Transverse colon (tissue), 4 donors: ENCODE measurements at regions not wholly inside any gene's neighbourhood (a gene's known extent, or its start where the extent isn't known, plus 50 kb on each side); places are given as distances from the start of the nearest gene placed in this dataset.

ENCODE experiments used
- DNase-seq: peaks from one replicate; pipeline ENCODE4 v3.0.0-alpha.2; 2019
- H3K27ac ChIP-seq, 4 donors: fragments of 200-600 bp; sonication (generic); 2 replicates each; pipeline ENCODE4 v1.5.1; 2016 to 2018; ENCODE audit warnings: inconsistent platforms in 4 of 4
- H3K27me3 ChIP-seq: fragments of 200-600 bp; sonication (generic); 2 replicates; pipeline ENCODE4 v1.5.1; 2017; ENCODE audit warnings: inconsistent platforms
- H3K36me3 ChIP-seq, 4 donors: fragments of 200-600 bp; sonication (generic); 2 replicates each; pipeline ENCODE4 v1.5.1; 2017 to 2019; ENCODE audit warnings: inconsistent platforms in 4 of 4
- H3K4me1 ChIP-seq, 4 donors: fragments of 200-600 bp; sonication (generic); 2 replicates each; pipeline ENCODE4 v1.5.1; 2017 to 2020; ENCODE audit warnings: inconsistent platforms in 4 of 4
- H3K4me3 ChIP-seq, 4 donors: fragments of 200-600 bp; sonication (generic); 1 replicate in 1 of 4; 2 replicates in 3 of 4; pipeline versions ENCODE4 v1.5.1 to v1.6.1; 2017 to 2019; ENCODE audit warnings: inconsistent platforms in 4 of 4
- H3K9me3 ChIP-seq, 2 donors: fragments of 200-600 bp; sonication (generic); 2 replicates each; pipeline ENCODE4 v1.5.1; 2017 to 2019; ENCODE audit warnings: inconsistent platforms in 2 of 2
- EP300 ChIP-seq: sonication (generic); formaldehyde crosslinking; IDR thresholded peaks from one replicate; pipeline ENCODE4 v1.6.1; 2017; ENCODE audit warnings: antibody characterized with exemption, low read depth
- POLR2A ChIP-seq: fragments of 450-650 bp; IDR thresholded peaks from one replicate; pipeline ENCODE4 v1.6.1; 2016; ENCODE audit warnings: antibody characterized with exemption, mild to moderate bottlenecking, moderate library complexity
- POLR2AphosphoS5 ChIP-seq, 3 donors: sonication (generic); formaldehyde crosslinking; IDR thresholded peaks; one replicate each; pipeline ENCODE4 v1.6.1; 2016; ENCODE audit warnings: antibody characterized with exemption in 3 of 3
- WGBS, 2 donors: methylation state at CpG; one replicate each; pipeline ENCODE4 v1.1.5; 2018; ENCODE audit warnings: low coverage in 1 of 2; 5-methylcytosine and 5-hydroxymethylcytosine counted together
- in situ Hi-C, 4 donors: fragments of 200-750 bp; cut with MboI; loops; one replicate each; pipeline versions ENCODE4 v1.15.0 to v1.15.1; 2017; ENCODE audit warnings: low sequenced_read_pairs in 3 of 4, low pct_ligation_motif_present in 1 of 4, low pct_unique_long_range_greater_than_20kb in 1 of 4
- intact Hi-C: fragments of 100-400 bp; cut with DNase I; formaldehyde crosslinking; loops from one replicate; pipeline ENCODE4 v1.15.1; 2023; ENCODE audit warnings: low total_unique reads
- TF ChIP-seq, protein P1 (sequence below), 5 experiments: fragments of 200-600 bp in 3 of 5; fragments of 450-650 bp in 2 of 5; sonication (generic) in 3 of 5; IDR thresholded peaks; 1 replicate in 2 of 5; 2 replicates in 3 of 5; pipeline ENCODE4 v1.5.1; 2016 to 2017; ENCODE audit warnings: antibody characterized with exemption in 5 of 5, inconsistent platforms in 3 of 5, mild to moderate bottlenecking in 2 of 5, moderate library complexity in 1 of 5

DNA sequence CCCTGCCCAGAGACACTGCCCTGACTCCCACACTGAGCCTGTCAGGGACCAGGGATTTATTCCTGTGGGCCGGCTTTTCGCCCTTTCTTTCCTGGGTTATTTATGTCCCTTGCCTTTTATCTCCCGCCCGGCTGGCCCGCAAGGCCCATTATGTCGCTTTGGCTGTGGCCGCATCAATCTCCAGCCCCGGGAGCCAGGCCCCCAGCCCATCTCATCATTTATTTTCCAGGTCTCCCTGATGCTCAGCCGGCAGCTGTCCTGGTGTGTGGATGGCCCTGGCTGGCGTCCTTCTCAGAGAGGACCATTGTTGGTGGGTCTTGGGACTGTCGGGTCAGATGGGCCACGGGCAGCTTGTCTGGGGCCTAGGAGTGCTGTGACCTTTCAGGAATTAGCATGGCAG is 82.3 kb downstream of the FAM241B start:
- Histone ChIP-seq H3K36me3 (no peaks in the 10 kb centered on the region), H3K4me3 (no peak overlapping the region), H3K27ac (no peak overlapping the region), H3K9me3 (no peaks in the 10 kb centered on the region), H3K27me3 (no peaks in the 10 kb centered on the region), H3K4me1 (no peaks in the 10 kb centered on the region)
- intact Hi-C loops = no loop called here
- 79 to 90% methylated on average over 2 to 12 of the region's 12 CpGs for WGBS, 2 donors
- TF ChIP-seq POLR2A (no peak), POLR2AphosphoS5 (IDR thresholded peaks at IDR 0.05) (no peak), EP300 (no peak)
- TF ChIP-seq, protein P1, sequence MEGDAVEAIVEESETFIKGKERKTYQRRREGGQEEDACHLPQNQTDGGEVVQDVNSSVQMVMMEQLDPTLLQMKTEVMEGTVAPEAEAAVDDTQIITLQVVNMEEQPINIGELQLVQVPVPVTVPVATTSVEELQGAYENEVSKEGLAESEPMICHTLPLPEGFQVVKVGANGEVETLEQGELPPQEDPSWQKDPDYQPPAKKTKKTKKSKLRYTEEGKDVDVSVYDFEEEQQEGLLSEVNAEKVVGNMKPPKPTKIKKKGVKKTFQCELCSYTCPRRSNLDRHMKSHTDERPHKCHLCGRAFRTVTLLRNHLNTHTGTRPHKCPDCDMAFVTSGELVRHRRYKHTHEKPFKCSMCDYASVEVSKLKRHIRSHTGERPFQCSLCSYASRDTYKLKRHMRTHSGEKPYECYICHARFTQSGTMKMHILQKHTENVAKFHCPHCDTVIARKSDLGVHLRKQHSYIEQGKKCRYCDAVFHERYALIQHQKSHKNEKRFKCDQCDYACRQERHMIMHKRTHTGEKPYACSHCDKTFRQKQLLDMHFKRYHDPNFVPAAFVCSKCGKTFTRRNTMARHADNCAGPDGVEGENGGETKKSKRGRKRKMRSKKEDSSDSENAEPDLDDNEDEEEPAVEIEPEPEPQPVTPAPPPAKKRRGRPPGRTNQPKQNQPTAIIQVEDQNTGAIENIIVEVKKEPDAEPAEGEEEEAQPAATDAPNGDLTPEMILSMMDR (IDR thresholded peaks at IDR 0.05) = no peak
- DNase-seq = no peak
- in situ Hi-C loops = loop anchor here in 1 of 4 donors (10.0 kb wide), 1 partner anchor 58 kb away; no protein-coding TSS in a partner anchor

DNA sequence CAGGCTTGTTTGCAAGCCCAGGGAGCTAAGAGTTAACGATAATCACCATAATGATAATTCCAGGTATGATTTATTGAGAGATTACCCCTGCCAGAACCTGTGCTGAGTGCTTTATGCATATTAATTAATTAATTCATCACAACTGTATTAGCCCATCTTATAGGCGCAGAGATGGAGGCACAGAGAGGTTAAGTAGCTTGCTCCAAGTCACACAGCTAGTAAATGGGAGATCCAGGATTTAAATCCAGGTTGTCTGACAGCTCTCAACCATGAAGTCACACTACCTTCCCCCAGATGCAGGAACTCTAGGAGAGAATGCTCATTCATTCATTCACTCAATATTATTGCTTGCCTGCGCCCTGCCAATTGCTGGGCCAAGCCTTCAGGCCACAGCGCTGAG is 84.5 kb downstream of the FAM241B start:
- no peaks in the 10 kb centered on the region for H3K36me3 ChIP-seq
- no peak overlapping the region for H3K4me3 ChIP-seq
- intact Hi-C loops = no loop called here
- H3K9me3 ChIP-seq = no peaks in the 10 kb centered on the region
- H3K4me1 ChIP-seq = no peaks in the 10 kb centered on the region
- no peak overlapping the region for H3K27ac ChIP-seq
- no peak for DNase-seq
- no peaks in the 10 kb centered on the region for H3K27me3 ChIP-seq
- in situ Hi-C loops = loop anchor here in 1 of 4 donors (10.0 kb wide), 1 partner anchor 60 kb away; no protein-coding TSS in a partner anchor
- 71 to 91% methylated on average over 1 to 4 of the region's 4 CpGs for WGBS, 2 donors
- TF ChIP-seq POLR2A = no peak
- TF ChIP-seq, protein P1 (IDR thresholded peaks at IDR 0.05) = no peak

DNA sequence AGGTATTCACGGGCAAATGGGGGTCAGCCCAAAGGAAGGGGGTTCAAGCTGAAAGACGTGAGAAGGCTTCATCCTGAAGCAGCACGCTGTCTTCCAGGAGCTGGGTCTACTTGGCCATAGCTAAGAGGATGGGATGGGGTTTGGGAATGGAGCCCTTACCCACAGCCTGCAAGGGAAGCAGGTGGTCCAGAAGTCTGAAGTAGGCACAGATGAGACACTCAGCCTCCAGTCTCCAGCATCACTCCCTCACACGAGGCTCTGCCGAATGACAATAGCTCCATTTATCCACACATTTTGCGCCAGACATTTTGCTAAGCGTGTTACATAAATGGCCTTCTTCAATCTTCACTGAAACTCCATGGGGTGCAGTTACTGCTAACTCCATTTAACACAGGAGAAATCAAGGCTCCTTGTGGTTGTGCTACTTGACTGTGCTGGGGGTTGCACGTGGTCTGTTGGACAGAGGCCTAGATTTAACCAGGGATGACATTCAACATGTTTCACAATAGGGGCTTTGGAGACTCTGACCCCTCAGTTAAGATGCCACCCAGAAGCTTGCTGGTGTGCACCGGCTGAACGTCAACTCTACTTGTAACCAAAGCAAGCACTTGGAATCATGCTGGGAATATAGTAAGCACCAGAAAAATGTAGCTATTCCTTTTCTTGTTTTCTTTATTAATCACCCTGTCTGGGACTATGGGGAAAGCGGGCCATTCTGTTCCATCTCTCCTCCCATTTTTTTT is 85.3 kb downstream of the FAM241B start:
- no peak for TF ChIP-seq EP300
- TF ChIP-seq, protein P1 (IDR thresholded peaks at IDR 0.05) = no peak
- in situ Hi-C loops = loop anchor here in 1 of 4 donors (10.0 kb wide), 1 partner anchor 61 kb away; no protein-coding TSS in a partner anchor

DNA sequence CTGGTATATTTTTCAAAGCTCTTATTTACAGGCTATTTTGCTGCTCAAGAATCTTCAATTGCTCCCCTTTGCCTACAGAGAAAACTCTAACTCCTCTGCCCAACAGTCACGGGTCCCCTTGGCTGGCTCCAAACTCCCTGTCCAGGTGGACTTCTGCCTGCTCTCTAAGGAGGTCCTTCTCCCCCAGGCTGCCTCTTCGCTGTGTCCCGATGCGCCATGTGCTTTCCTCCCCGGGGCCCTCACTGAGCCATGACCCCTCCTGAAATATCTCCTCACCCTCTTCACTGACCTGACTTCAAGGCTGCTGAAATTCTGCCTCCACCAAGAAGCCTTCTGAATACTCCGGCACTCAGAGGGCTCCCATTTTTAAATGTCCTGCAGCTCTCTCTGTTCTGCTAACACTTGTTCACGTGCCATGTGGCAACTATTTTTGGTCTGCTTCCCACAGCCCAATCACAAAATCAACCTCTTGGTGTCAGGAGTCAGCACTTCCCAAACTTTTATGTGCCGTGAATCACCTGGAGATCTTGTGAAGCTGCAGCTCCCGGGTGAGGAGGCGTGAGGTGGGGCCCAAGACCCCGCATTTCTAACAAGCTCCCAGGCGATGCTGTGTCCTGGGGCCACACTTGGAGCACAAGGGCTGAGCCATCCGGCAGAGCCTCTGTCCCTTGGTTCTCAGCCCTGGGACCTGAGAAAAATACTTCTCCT is 85.7 kb upstream of the COL13A1 start:
- in situ Hi-C loops = loop anchor here in 1 of 4 donors (10.0 kb wide), 1 partner anchor 61 kb away; no protein-coding TSS in a partner anchor
- no peak for DNase-seq
- Histone ChIP-seq H3K27me3 (no peaks in the 10 kb centered on the region), H3K4me3 (no peak overlapping the region), H3K4me1 (no peaks in the 10 kb centered on the region), H3K27ac (no peak overlapping the region), H3K36me3 (no peaks in the 10 kb centered on the region), H3K9me3 (no peaks in the 10 kb centered on the region)
- 86% methylated on average over 5 to 13 of the region's 13 CpGs for WGBS, 2 donors
- TF ChIP-seq EP300 (no peak), POLR2A (no peak)
- TF ChIP-seq, protein P1 (IDR thresholded peaks at IDR 0.05) = no peak
- intact Hi-C loops = no loop called here

More for the DNA sequence above, 85.3 kb downstream of the FAM241B start:
- 75 to 94% methylated on average over 5 to 11 of the region's 11 CpGs for WGBS, 2 donors
- DNase-seq = no peak
- H3K9me3 ChIP-seq = no peaks in the 10 kb centered on the region
- H3K27ac ChIP-seq = no peak overlapping the region
- H3K4me1 ChIP-seq = no peaks in the 10 kb centered on the region
- H3K27me3 ChIP-seq = no peaks in the 10 kb centered on the region
- intact Hi-C loops = no loop called here
- H3K4me3 ChIP-seq = no peak overlapping the region
- H3K36me3 ChIP-seq = no peaks in the 10 kb centered on the region
